SK-N-SH (cell line): ENCODE measurements at regions not wholly inside any gene's neighbourhood (a gene's known extent, or its start where the extent isn't known, plus 50 kb on each side); places are given as distances from the start of the nearest gene placed in this dataset.

ENCODE experiments used
- CTCF ChIA-PET: fragments of 300-600, 350-600 bp; formaldehyde crosslinking; extraction: SDS; loops from one replicate; lab custom pipeline; 2021; lab: Yijun Ruan, JAX
- POLR2A ChIA-PET: fragments of 350-600 bp; sonication (Branson Sonifier 250); formaldehyde crosslinking; extraction: SDS; loops from one replicate; lab custom pipeline; 2020; ENCODE audit warnings: antibody characterized with exemption, inconsistent platforms; lab: Yijun Ruan, JAX
- DNase-seq: peaks from one replicate; pipeline ENCODE4 v3.0.0; 2012
- H2AFZ ChIP-seq: fragments of 200-600 bp; sonication (generic); 2 replicates; pipeline ENCODE4 v1.8.1; 2016; ENCODE audit warnings: antibody characterized with exemption, mild to moderate bottlenecking, low read depth
- H3F3A ChIP-seq: fragments of 200-600 bp; sonication (generic); replicated peaks from 2 replicates; pipeline ENCODE3; 2016; ENCODE audit warnings: antibody characterized with exemption, mild to moderate bottlenecking; ENCODE audit not compliant: insufficient read depth
- H3K27ac ChIP-seq, 2 experiments: fragments of 200-500 bp in 1 of 2; fragments of 200-600 bp in 1 of 2; sonication (Bioruptor generic) in 1 of 2; sonication (generic), shearing (Covaris generic) in 1 of 2; 2 replicates each; pipeline versions ENCODE4 v1.5.1 to v1.6.1; 2014 to 2016; ENCODE audit warnings: low read depth in 2 of 2, inconsistent platforms in 1 of 2, low read length in 1 of 2, mild to moderate bottlenecking in 1 of 2, mixed read lengths in 1 of 2
- H3K27me3 ChIP-seq: fragments of 200-600 bp; sonication (generic), shearing (Covaris generic); 2 replicates; pipeline ENCODE4 v1.6.1; 2016; ENCODE audit warnings: mixed run types; ENCODE audit not compliant: insufficient read depth
- H3K36me3 ChIP-seq, 2 experiments: fragments of 200-500 bp in 1 of 2; fragments of 200-600 bp in 1 of 2; sonication (Bioruptor generic) in 1 of 2; sonication (generic) in 1 of 2; replicated peaks in 1 of 2; 2 replicates each; pipeline versions ENCODE3 to v1.5.1; 2014 to 2016; ENCODE audit warnings: low read length in 1 of 2, mild to moderate bottlenecking in 1 of 2; ENCODE audit not compliant: insufficient read depth in 2 of 2, control insufficient read depth in 1 of 2
- H3K4me1 ChIP-seq, 2 experiments: fragments of 200-500 bp in 1 of 2; fragments of 200-600 bp in 1 of 2; sonication (Bioruptor generic) in 1 of 2; sonication (generic), shearing (Covaris generic) in 1 of 2; 2 replicates each; pipeline versions ENCODE4 v1.5.1 to v1.6.1; 2014 to 2016; ENCODE audit warnings: low read depth in 1 of 2, low read length in 1 of 2, mixed run types in 1 of 2; ENCODE audit not compliant: insufficient read depth in 2 of 2, control insufficient read depth in 1 of 2
- H3K4me2 ChIP-seq: fragments of 200-600 bp; sonication (generic), shearing (Covaris generic); 2 replicates; pipeline ENCODE4 v1.6.1; 2017; ENCODE audit warnings: mixed run types
- H3K4me3 ChIP-seq, 2 experiments: fragments of 200-500 bp in 1 of 2; fragments of 200-600 bp in 1 of 2; sonication (Bioruptor generic) in 1 of 2; sonication (generic), shearing (Covaris generic) in 1 of 2; 2 replicates each; pipeline versions ENCODE4 v1.5.1 to v1.8.1; 2014 to 2016; ENCODE audit warnings: low read depth in 2 of 2, inconsistent platforms in 1 of 2, low read length in 1 of 2, mild to moderate bottlenecking in 1 of 2, mixed read lengths in 1 of 2, moderate library complexity in 1 of 2
- H3K79me2 ChIP-seq: fragments of 200-600 bp; sonication (generic); 2 replicates; pipeline ENCODE4 v1.8.1; 2017; ENCODE audit warnings: mild to moderate bottlenecking; ENCODE audit not compliant: insufficient read depth
- H3K9ac ChIP-seq: fragments of 200-600 bp; sonication (generic); 2 replicates; pipeline ENCODE4 v1.6.1; 2017; ENCODE audit warnings: mixed run types
- H3K9me2 ChIP-seq: fragments of 200-600 bp; sonication (generic); 2 replicates; pipeline ENCODE4 v1.6.1; 2017; ENCODE audit warnings: mixed run types
- H3K9me3 ChIP-seq: fragments of 200-600 bp; sonication (generic); 2 replicates; pipeline ENCODE4 v1.6.1; 2017; ENCODE audit warnings: mixed run types, mild to moderate bottlenecking, moderate library complexity
- H4K20me1 ChIP-seq: fragments of 200-600 bp; sonication (generic); 2 replicates; pipeline ENCODE4 v1.6.1; 2017; ENCODE audit warnings: mild to moderate bottlenecking, mixed run types; ENCODE audit not compliant: insufficient read depth
- CTCF ChIP-seq: fragments of 200-600 bp; sonication (generic); IDR thresholded peaks from 2 replicates; pipeline ENCODE4 v1.6.1; 2017; ENCODE audit warnings: antibody characterized with exemption, mild to moderate bottlenecking, moderate library complexity
- ELF1 ChIP-seq: IDR thresholded peaks from 2 replicates; pipeline ENCODE4 v1.4.0; 2012
- FOXJ3 ChIP-seq: sonication (generic); formaldehyde crosslinking; IDR thresholded peaks from 2 replicates; pipeline ENCODE4 v1.5.1; 2020; ENCODE audit warnings: mild to moderate bottlenecking, missing genetic modification reagents
- FOXM1 ChIP-seq: IDR thresholded peaks from 2 replicates; pipeline ENCODE4 v1.4.0; 2012; ENCODE audit warnings: low read depth, mild to moderate bottlenecking
- MAX ChIP-seq: IDR thresholded peaks from 2 replicates; pipeline ENCODE4 v1.4.0; 2012; ENCODE audit warnings: low read depth
- MEF2A ChIP-seq: IDR thresholded peaks from 2 replicates; pipeline ENCODE4 v1.4.0; 2012; ENCODE audit warnings: low read depth, borderline replicate concordance
- MXI1 ChIP-seq: IDR thresholded peaks from 2 replicates; pipeline ENCODE4 v1.6.1; 2012; ENCODE audit warnings: mild to moderate bottlenecking, low read depth, low read length, improper control_type of control experiment
- NFIC ChIP-seq: IDR thresholded peaks from 2 replicates; pipeline ENCODE4 v1.4.0; 2012; ENCODE audit warnings: borderline replicate concordance
- RAD21 ChIP-seq: IDR thresholded peaks from 2 replicates; pipeline ENCODE4 v1.6.1; 2012; ENCODE audit warnings: mild to moderate bottlenecking, low read length
- RCOR1 ChIP-seq: fragments of 150-350 bp; IDR thresholded peaks from 2 replicates; pipeline ENCODE4 v1.6.1; 2017; ENCODE audit warnings: antibody characterized with exemption, low read length
- REST ChIP-seq: IDR thresholded peaks from 2 replicates; pipeline ENCODE4 v1.6.1; 2012; ENCODE audit warnings: mild to moderate bottlenecking, low read depth, low read length, moderate library complexity
- RFX5 ChIP-seq: IDR thresholded peaks from 2 replicates; pipeline ENCODE4 v1.6.1; 2012; ENCODE audit warnings: mild to moderate bottlenecking, improper control_type of control experiment, low read length
- TAF1 ChIP-seq: IDR thresholded peaks from 2 replicates; pipeline ENCODE4 v1.6.1; 2012; ENCODE audit warnings: low read depth, mild to moderate bottlenecking, low read length, moderate library complexity, borderline replicate concordance
- TCF12 ChIP-seq: IDR thresholded peaks from 2 replicates; pipeline ENCODE4 v1.4.0; 2012
- TEAD4 ChIP-seq: IDR thresholded peaks from 2 replicates; pipeline ENCODE4 v1.4.0; 2012; ENCODE audit warnings: mild to moderate bottlenecking, borderline replicate concordance; ENCODE audit not compliant: insufficient read depth
- YY1 ChIP-seq: IDR thresholded peaks from 2 replicates; pipeline ENCODE4 v1.4.0; 2012; ENCODE audit warnings: low read depth, mild to moderate bottlenecking
- WGBS: methylation state at CpG from one replicate; pipeline ENCODE4 v1.1.6; 2017; ENCODE audit warnings: low lambda C conversion rate; 5-methylcytosine and 5-hydroxymethylcytosine counted together

DNA sequence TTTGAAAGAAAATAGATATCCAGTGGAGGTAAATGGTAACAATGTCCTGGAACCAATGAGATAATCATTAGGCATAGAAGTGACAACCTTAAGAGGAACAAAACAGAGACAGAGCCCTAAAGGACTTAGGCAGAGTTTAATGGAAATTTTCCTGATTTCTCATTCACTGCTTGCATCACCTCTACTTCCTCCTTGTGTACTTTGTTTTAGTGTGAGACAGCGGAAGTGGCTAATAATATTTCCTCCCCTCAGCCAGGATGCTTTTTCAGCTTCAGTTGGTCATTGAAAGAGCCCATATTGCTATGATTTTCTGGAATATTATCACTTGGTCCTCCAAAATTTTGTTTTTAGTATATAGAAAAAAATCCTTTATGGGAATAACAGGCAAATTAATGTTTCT is 153.4 kb upstream of the MPDZ start:
- H3K27me3 ChIP-seq, result no peaks in the 10 kb centered on the region
- H3K4me1 ChIP-seq, result no peaks in the 10 kb centered on the region; a peak in 2 of 4 replicates
- H3K79me2 ChIP-seq, result no peaks in the 10 kb centered on the region
- DNase-seq, result no peak
- no peaks in the 10 kb centered on the region for H4K20me1 ChIP-seq
- H3K9ac ChIP-seq, result no peak overlapping the region
- CTCF ChIA-PET, result no interaction called here
- H3K9me3 ChIP-seq, result no peaks in the 10 kb centered on the region
- H3K4me2 ChIP-seq, result no peak overlapping the region
- no peak overlapping the region for H3K4me3 ChIP-seq
- H2AFZ ChIP-seq, result no peak overlapping the region
- POLR2A ChIA-PET, result no interaction called here
- no peaks in the 10 kb centered on the region for H3K36me3 ChIP-seq
- no peak overlapping the region for H3K27ac ChIP-seq
- 100% methylated on average over 1 of the region's 1 CpG for WGBS
- no peaks in the 10 kb centered on the region for H3K9me2 ChIP-seq
- H3F3A ChIP-seq, result no peaks in the 10 kb centered on the region
- TF ChIP-seq RFX5 (no peak), ELF1 (no peak), MXI1 (no peak), RAD21 (no peak), NFIC (no peak), YY1 (no peak), RCOR1 (no peak), CTCF (no peak), FOXM1 (no peak), TEAD4 (no peak), TAF1 (no peak), MAX (no peak), TCF12 (no peak), REST (no peak), MEF2A (no peak), FOXJ3 (CRISPR knock-in tag) (no peak)
- TF ChIP-seq, all 33 proteins: peak for 0
